Ectodermal cell (in vitro differentiated cells): ENCODE measurements at regions not wholly inside any gene's neighbourhood (a gene's known extent, or its start where the extent isn't known, plus 50 kb on each side); places are given as distances from the start of the nearest gene placed in this dataset.

ENCODE experiments used
- H3K27ac ChIP-seq: 2 replicates; pipeline ENCODE4 v1.7.0; 2013; ENCODE audit warnings: mild to moderate bottlenecking, low read depth, low read length; ENCODE audit not compliant: insufficient read depth, poor library complexity, severe bottlenecking
- H3K27me3 ChIP-seq: 2 replicates; pipeline ENCODE4 v1.7.0; 2013; ENCODE audit warnings: mild to moderate bottlenecking, low read length; ENCODE audit not compliant: insufficient read depth, control insufficient read depth, poor library complexity, severe bottlenecking
- H3K36me3 ChIP-seq: one replicate; pipeline ENCODE4 v1.7.0; 2013; ENCODE audit warnings: low read length; ENCODE audit not compliant: control insufficient read depth, insufficient read depth
- H3K4me1 ChIP-seq: one replicate; pipeline ENCODE4 v1.7.0; 2013; ENCODE audit warnings: low read length; ENCODE audit not compliant: control insufficient read depth, insufficient read depth
- H3K4me3 ChIP-seq: 2 replicates; pipeline ENCODE4 v1.7.0; 2013; ENCODE audit warnings: low read depth, low read length, control low read depth; ENCODE audit not compliant: insufficient read depth
- H3K9me3 ChIP-seq: 2 replicates; pipeline ENCODE4 v1.7.0; 2013; ENCODE audit warnings: mild to moderate bottlenecking, low read length, moderate library complexity; ENCODE audit not compliant: control insufficient read depth
- WGBS, 2 experiments: methylation state at CpG; one replicate each; pipeline ENCODE4 v1.1.7; 2013; ENCODE audit warnings: missing lambda C conversion rate in 2 of 2; 5-methylcytosine and 5-hydroxymethylcytosine counted together

DNA sequence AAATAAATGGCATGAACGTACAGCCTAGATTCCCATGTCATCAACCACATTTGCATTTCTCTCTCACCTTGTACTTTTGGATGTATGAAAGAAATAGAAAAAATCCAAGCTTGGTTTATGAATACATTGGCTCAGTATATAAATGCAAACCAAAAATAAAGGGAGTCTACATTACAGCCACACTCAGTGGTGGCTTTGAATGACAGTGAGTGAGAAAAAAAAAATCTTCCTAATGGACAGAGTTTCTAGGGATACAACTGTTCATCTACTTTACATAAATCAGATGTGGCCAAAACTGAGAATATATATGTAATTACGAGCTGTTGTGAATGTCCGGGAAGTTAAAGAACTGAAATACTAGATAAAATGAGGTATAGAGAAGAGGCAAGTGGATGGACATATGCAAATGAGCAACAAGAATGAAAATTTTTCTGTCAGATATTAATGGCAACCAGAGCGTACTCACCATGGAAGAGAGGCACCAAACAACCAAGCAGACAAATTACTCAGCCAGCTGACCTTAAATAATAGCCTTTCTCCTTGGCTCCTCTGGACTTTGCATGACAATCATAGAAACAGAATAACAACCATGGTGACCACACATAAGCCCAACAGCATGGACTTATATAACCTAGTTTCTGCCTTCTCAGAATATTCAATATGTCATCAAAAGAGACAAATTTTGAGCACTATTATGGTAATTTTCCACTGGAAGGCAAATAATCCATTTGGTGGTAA lies 1305.8 kb downstream of the OTOL1 start:
- no peaks in the 10 kb centered on the region for H3K27me3 ChIP-seq
- 95 to 98% methylated on average over 3 to 4 of the region's 4 CpGs for WGBS, 2 experiments

DNA sequence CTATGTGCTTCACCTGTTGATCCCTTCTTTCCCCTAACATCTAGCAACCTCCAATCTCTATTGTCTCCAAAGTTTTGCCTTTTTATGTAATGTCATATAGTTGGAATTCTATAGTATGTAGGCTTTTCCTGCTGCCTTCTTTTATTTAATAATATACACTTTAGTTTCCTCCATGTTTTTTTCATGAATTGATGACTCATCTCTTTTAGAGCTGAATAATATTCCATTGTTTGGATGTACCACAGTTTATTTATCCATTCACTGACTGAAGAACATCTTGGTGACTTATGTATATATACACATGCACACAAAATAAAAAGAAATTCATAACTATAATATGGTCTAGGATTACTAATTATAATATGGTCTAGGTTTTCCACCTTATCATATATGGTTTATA lies 1314.2 kb downstream of the OTOL1 start:
- H3K9me3 ChIP-seq = no peaks in the 10 kb centered on the region
- no peaks in the 10 kb centered on the region for H3K27me3 ChIP-seq
- H3K36me3 ChIP-seq = no peaks in the 10 kb centered on the region
- H3K4me3 ChIP-seq = no peak overlapping the region
- no peak overlapping the region for H3K27ac ChIP-seq
- H3K4me1 ChIP-seq = no peaks in the 10 kb centered on the region

More for the DNA sequence above, 1305.8 kb downstream of the OTOL1 start:
- H3K36me3 ChIP-seq = no peaks in the 10 kb centered on the region
- H3K27ac ChIP-seq = no peak overlapping the region
- H3K9me3 ChIP-seq = no peaks in the 10 kb centered on the region
- H3K4me1 ChIP-seq = no peaks in the 10 kb centered on the region
- no peak overlapping the region for H3K4me3 ChIP-seq

DNA sequence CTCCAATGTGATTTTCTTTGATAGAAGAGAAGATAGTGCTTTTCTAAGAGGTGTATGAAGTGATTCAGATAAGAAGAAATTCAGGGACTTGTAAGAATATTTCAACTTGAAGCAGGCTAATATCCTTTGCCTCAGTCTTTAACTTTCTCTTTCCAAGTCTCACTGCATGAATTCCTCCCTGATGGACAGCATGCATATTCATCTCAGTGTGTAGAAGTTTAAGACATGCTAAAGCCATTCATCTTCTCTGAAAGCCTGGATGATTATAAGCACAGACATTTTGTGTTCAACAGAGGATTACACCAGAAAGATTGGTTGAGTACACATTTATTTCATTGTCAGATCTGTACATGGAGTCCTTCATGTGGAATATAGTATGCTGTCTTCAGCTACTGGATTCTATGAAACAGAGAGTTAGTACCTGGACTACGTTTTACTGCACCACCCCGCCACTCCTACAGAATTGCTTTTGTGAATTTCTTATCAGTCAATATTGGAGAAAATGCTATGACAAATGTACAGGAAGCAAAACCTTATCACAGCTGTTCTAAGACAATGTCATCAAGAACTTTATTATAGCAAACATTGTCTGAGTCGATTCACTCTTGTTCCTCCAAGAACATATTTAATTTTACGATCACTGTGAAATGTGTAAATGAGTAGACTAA lies 1346.1 kb downstream of the OTOL1 start:
- H3K9me3 ChIP-seq = no peaks in the 10 kb centered on the region
- H3K4me3 ChIP-seq = no peak overlapping the region
- H3K27me3 ChIP-seq = no peaks in the 10 kb centered on the region
- H3K27ac ChIP-seq = no peak overlapping the region
- H3K36me3 ChIP-seq = no peaks in the 10 kb centered on the region
- no peaks in the 10 kb centered on the region for H3K4me1 ChIP-seq
- WGBS, 2 experiments = 90 to 100% methylated on average over 2 to 3 of the region's 4 CpGs

DNA sequence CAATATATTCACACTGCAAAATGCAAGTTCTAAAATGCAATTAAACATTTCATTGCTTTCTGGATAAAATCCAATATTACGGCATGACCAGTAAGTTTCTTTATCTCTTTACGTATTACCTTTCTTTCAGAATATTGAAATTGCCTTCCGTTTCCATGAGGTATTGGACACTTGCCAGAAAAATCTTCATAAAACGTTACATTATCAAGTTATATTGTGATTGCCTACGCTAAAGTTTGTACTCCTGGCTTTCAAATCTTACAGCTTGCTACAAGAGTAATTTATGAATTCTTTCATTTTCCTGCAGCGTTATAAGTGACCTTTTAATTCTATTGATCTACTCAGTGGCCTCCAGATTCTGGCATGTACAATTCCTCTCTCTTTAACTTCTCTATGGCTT lies 1349.3 kb downstream of the OTOL1 start:
- no peaks in the 10 kb centered on the region for H3K27me3 ChIP-seq
- no peaks in the 10 kb centered on the region for H3K36me3 ChIP-seq
- no peak overlapping the region for H3K4me3 ChIP-seq
- H3K4me1 ChIP-seq = no peaks in the 10 kb centered on the region
- H3K9me3 ChIP-seq = no peaks in the 10 kb centered on the region
- WGBS, 2 experiments = 96 to 98% methylated on average over 6 of the region's 6 CpGs
- no peak overlapping the region for H3K27ac ChIP-seq

DNA sequence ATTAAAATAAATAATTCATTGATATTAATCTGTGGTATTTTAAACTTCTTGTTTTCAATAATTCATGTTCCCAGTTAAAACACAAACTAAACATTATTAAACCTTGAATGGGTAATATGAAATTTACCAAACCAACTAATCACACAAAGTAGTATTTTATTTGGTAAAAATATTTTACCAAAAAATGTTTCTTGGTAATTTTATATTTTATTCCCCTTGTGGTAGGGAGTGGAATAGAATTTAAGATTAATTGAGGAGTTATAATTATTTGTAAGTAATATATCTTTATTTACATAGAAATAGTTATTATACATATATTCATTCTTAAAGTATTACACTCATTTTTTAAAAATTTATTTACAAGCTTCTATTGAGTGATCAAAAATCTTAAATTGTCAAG lies 1350.9 kb downstream of the OTOL1 start:
- Histone ChIP-seq H3K4me3 (no peak overlapping the region), H3K9me3 (no peaks in the 10 kb centered on the region), H3K27ac (no peak overlapping the region), H3K36me3 (no peaks in the 10 kb centered on the region), H3K27me3 (no peaks in the 10 kb centered on the region), H3K4me1 (no peaks in the 10 kb centered on the region)

DNA sequence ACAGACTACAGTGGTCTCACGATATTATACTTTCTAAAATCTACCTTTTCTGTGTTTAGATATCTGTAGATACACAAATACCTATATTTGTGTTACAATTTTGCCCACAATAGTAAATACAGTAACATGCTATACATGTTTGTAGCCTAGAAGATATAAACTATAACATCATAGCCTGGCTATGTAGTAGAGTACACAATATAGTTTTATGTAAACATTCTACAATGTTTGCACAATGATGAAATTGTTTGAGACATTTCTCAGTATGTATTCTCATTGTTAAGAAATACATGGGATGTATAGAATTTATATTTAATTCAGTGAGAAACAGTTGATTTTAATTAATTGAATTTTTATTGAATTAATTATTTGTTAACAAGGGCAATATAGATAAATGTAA lies 1367.0 kb downstream of the OTOL1 start:
- Histone ChIP-seq H3K9me3 (no peaks in the 10 kb centered on the region), H3K36me3 (no peaks in the 10 kb centered on the region), H3K4me1 (no peaks in the 10 kb centered on the region), H3K27me3 (no peaks in the 10 kb centered on the region), H3K4me3 (no peak overlapping the region), H3K27ac (no peak overlapping the region)
- 100% methylated on average over 1 of the region's 1 CpG; no CpG with 5 or more reads in 1 of the 2 experiments for WGBS, 2 experiments

DNA sequence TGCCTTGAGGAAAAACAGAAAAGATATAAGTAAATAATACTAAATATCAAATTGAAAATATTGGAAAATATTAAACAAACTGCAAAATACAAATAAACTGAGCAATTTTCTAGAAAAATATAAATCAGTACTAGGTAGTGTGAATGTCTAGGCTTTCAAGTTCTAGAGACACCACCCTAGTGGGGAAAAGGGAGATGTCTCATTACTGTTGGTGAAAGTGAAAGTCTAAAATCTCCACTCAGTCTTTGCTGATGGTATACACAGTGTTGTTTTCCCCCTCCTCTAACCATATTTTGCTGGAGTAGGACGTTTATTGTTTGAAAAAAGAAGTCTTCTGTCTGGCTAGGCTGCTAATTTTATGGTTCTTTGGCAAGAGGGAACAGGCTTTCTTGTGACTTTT lies 1368.9 kb downstream of the OTOL1 start:
- Histone ChIP-seq H3K4me3 (no peak overlapping the region), H3K27ac (no peak overlapping the region), H3K9me3 (no peaks in the 10 kb centered on the region), H3K36me3 (no peaks in the 10 kb centered on the region), H3K27me3 (no peaks in the 10 kb centered on the region), H3K4me1 (no peaks in the 10 kb centered on the region)
- 85 to 100% methylated on average over 1 of the region's 1 CpG for WGBS, 2 experiments

DNA sequence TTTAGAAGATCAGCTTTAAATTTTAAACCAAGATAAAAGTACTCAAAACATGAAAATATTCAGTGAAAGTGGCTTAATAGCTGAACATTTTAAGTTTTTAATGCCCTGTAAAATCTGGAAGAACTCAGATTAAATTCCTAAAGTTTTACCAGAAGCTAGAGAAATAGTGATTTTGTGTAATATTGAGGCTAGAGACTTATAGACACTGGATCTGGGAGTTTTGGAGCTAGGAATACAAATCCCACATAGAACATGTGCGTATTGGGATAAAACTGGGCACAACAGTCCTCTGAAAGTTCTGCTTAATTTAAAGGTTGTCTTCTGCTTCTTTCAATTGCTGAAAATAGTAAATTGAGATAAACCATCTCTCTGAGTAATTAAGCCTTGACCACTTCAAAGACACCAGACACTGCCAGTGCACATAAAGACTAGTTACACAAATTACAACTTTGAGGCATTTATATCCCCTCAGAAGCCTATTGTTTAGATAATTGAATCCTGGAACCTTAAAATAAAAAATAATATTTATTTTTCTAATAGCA lies 1382.5 kb downstream of the OTOL1 start:
- H3K4me3 ChIP-seq = no peak overlapping the region
- no peaks in the 10 kb centered on the region for H3K27me3 ChIP-seq
- WGBS, 2 experiments = 89 to 100% methylated on average over 1 of the region's 1 CpG

DNA sequence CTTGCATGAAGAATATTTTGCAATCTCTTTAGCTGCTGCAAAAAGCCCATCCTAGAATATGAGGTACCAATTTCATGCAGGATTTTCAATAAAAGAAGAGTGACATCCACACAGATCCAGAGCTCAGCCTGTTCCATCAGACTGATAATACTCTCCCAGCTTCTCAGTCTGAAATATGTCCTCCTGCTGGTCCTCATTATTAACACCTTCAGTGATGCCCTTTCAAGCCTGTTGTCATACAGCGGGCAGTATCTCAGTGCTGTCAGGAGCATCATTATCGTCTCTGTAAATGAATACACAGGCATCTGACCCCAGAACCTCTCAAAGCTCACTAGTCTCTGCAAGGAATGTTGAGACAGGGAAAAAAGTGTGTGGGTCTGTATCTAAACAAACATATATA lies 1387.8 kb downstream of the OTOL1 start:
- no peak overlapping the region for H3K27ac ChIP-seq
- H3K9me3 ChIP-seq = no peaks in the 10 kb centered on the region
- 32 to 37% methylated on average over 2 of the region's 2 CpGs for WGBS, 2 experiments
- no peak overlapping the region for H3K4me3 ChIP-seq
- H3K27me3 ChIP-seq = no peaks in the 10 kb centered on the region
- no peaks in the 10 kb centered on the region for H3K36me3 ChIP-seq
- peaks cover 4% of the 10 kb centered on the region for H3K4me1 ChIP-seq

More for the DNA sequence above, 1382.5 kb downstream of the OTOL1 start:
- H3K4me1 ChIP-seq = peaks cover 4% of the 10 kb centered on the region
- no peak overlapping the region for H3K27ac ChIP-seq
- no peaks in the 10 kb centered on the region for H3K36me3 ChIP-seq
- no peaks in the 10 kb centered on the region for H3K9me3 ChIP-seq

DNA sequence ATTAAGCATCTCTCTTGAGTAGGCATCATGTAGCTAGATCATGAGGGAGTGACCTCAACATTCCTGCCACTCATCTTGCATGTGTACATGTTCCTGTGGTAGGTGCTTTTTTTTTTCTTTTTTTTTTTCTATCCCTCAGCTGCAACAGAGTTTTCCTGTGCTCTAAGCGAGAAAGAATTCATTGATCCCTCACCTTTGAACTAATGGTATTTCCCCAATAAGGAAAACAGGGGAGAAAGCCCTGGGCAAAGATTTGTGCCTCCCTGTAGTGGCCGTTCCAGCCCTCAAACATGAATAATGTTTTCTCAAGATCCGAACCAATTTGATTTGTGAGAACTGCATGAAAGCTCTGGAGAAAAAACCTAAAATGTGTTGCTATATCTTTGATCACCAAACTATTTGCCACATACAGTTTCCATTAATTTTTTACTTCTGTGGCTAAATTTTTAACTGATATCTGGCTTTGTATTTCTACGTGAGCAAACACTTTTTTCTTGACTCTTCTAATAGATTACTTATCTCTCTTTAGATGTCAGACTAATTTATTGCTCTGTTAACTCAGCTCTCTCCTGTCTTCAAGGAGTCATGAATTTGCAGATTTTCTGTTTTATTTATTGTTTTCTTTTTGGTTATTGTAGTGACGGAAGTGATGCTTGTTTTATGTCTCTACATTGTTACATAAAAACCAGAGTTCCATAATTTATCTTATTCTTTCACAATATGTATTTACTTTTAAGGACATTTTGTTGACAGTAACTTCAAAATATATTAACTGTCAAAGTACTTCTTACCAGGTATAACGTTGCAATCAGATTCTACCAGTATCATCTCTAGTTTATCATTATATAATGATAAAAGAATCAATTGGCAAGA lies 1396.5 kb downstream of the OTOL1 start:
- Histone ChIP-seq H3K4me1 (no peaks in the 10 kb centered on the region), H3K27ac (no peak overlapping the region), H3K4me3 (no peak overlapping the region), H3K27me3 (no peaks in the 10 kb centered on the region), H3K36me3 (no peaks in the 10 kb centered on the region), H3K9me3 (no peaks in the 10 kb centered on the region)
- WGBS, 2 experiments = 92 to 96% methylated on average over 4 of the region's 6 CpGs
